IMR-90 (cell line): ENCODE measurements at regions not wholly inside any gene's neighbourhood (a gene's known extent, or its start where the extent isn't known, plus 50 kb on each side); places are given as distances from the start of the nearest gene placed in this dataset.
A peak's percentile ranks its signal among the peaks of the same experiment; 100 is the strongest.

Experiments used
- ATAC-seq: fragments of 200-7000 bp; cut with Tn5 transposase; 2 replicates; pipeline ENCODE4 v1.9.1; 2020; ENCODE audit warnings: low read depth, mild to moderate bottlenecking, moderate library complexity
- BruUV-seq: library from RNA; stranded (reverse); fragments of 400-500 nt; replicated peaks from 2 replicates; lab custom pipeline; 2021; lab: Mats Ljungman, UMichigan
- CTCF ChIA-PET: fragments of 300-600 bp; formaldehyde crosslinking; extraction: SDS; loops from one replicate; lab custom pipeline; 2021; ENCODE audit warnings: antibody characterized with exemption; lab: Yijun Ruan, JAX
- POLR2A ChIA-PET: fragments of 300-600 bp; sonication (Branson Sonifier 250); formaldehyde crosslinking; loops from one replicate; lab custom pipeline; 2022; ENCODE audit warnings: antibody characterized with exemption; ENCODE audit not compliant: unreplicated experiment; lab: Charles Lee
- DNase-seq: peaks from one replicate; pipeline ENCODE4 v3.0.0; 2013
- H2AFZ ChIP-seq: replicated peaks from 2 replicates; pipeline ENCODE3; 2013; ENCODE audit warnings: low read length, mild to moderate bottlenecking; ENCODE audit not compliant: poor library complexity
- H2AK5ac ChIP-seq: 2 replicates; pipeline ENCODE4 v1.6.1; 2013; ENCODE audit warnings: low read depth, low read length, inconsistent platforms
- H2AK9ac ChIP-seq: replicated peaks from 2 replicates; pipeline ENCODE3; 2013; ENCODE audit warnings: mild to moderate bottlenecking, low read depth, low read length, moderate library complexity; ENCODE audit not compliant: poor library complexity
- H2BK120ac ChIP-seq: 2 replicates; pipeline ENCODE4 v1.6.1; 2013; ENCODE audit warnings: low read depth, low read length, inconsistent platforms
- H2BK15ac ChIP-seq: 3 replicates; pipeline ENCODE4 v1.6.1; 2013; ENCODE audit warnings: low read depth, low read length, inconsistent platforms
- H2BK20ac ChIP-seq: 2 replicates; pipeline ENCODE4 v1.6.1; 2013; ENCODE audit warnings: low read depth, mild to moderate bottlenecking, inconsistent platforms, low read length, moderate library complexity
- H2BK5ac ChIP-seq: 2 replicates; pipeline ENCODE4 v1.6.1; 2013; ENCODE audit warnings: mild to moderate bottlenecking, low read depth, low read length, inconsistent platforms; ENCODE audit not compliant: poor library complexity, severe bottlenecking
- H3K14ac ChIP-seq: replicated peaks from 2 replicates; pipeline ENCODE4 v1.6.1; 2013; ENCODE audit warnings: low read depth, low read length, inconsistent platforms
- H3K18ac ChIP-seq: 2 replicates; pipeline ENCODE4 v1.6.1; 2013; ENCODE audit warnings: low read depth, low read length, control low read depth
- H3K23ac ChIP-seq: 2 replicates; pipeline ENCODE4 v1.6.1; 2013; ENCODE audit warnings: low read depth, low read length, inconsistent platforms
- H3K27ac ChIP-seq: 2 replicates; pipeline ENCODE4 v1.5.1; 2013; ENCODE audit warnings: mild to moderate bottlenecking, control low read depth, low read length; ENCODE audit not compliant: insufficient read depth
- H3K27me3 ChIP-seq: 2 replicates; pipeline ENCODE4 v1.6.1; 2013; ENCODE audit warnings: low read length; ENCODE audit not compliant: control insufficient read depth, insufficient read depth
- H3K36me3 ChIP-seq: 2 replicates; pipeline ENCODE4 v1.6.1; 2013; ENCODE audit warnings: low read length, mixed read lengths; ENCODE audit not compliant: control insufficient read depth, insufficient read depth
- H3K4ac ChIP-seq: 2 replicates; pipeline ENCODE4 v1.6.1; 2013; ENCODE audit warnings: low read depth, low read length, inconsistent platforms
- H3K4me1 ChIP-seq: 2 replicates; pipeline ENCODE4 v1.6.1; 2013; ENCODE audit warnings: low read length, mixed read lengths; ENCODE audit not compliant: control insufficient read depth, insufficient read depth
- H3K4me2 ChIP-seq: 2 replicates; pipeline ENCODE4 v1.6.1; 2013; ENCODE audit warnings: low read depth, mild to moderate bottlenecking, control low read depth, low read length, moderate library complexity
- H3K4me3 ChIP-seq: 2 replicates; pipeline ENCODE4 v1.5.1; 2013; ENCODE audit warnings: low read depth, mild to moderate bottlenecking, control low read depth, low read length, moderate library complexity; ENCODE audit not compliant: insufficient read depth
- H3K56ac ChIP-seq: 2 replicates; pipeline ENCODE4 v1.6.1; 2013; ENCODE audit warnings: low read length, inconsistent platforms; ENCODE audit not compliant: insufficient read depth; ENCODE audit errors: extremely low read depth
- H3K79me1 ChIP-seq, 2 experiments: 2 replicates each; pipeline ENCODE4 v1.6.1; 2013; ENCODE audit warnings: low read length in 2 of 2, inconsistent platforms in 1 of 2, low read depth in 1 of 2
- H3K9ac ChIP-seq: 2 replicates; pipeline ENCODE4 v1.6.1; 2013; ENCODE audit warnings: low read depth, low read length, control low read depth
- H3K9me1 ChIP-seq: 2 replicates; pipeline ENCODE4 v1.6.1; 2013; ENCODE audit warnings: low read length, inconsistent platforms; ENCODE audit not compliant: insufficient read depth
- H3K9me3 ChIP-seq: 2 replicates; pipeline ENCODE4 v1.6.1; 2013; ENCODE audit warnings: low read length; ENCODE audit not compliant: control insufficient read depth, insufficient read depth
- H4K20me1 ChIP-seq: 2 replicates; pipeline ENCODE4 v1.6.1; 2013; ENCODE audit warnings: low read length, inconsistent platforms; ENCODE audit not compliant: insufficient read depth
- H4K5ac ChIP-seq: 2 replicates; pipeline ENCODE4 v1.6.1; 2013; ENCODE audit warnings: mild to moderate bottlenecking, low read depth, low read length, control low read depth
- H4K8ac ChIP-seq, 2 experiments: 2 replicates each; pipeline ENCODE4 v1.6.1; 2013; ENCODE audit warnings: low read depth in 2 of 2, low read length in 2 of 2, control low read depth in 1 of 2, inconsistent platforms in 1 of 2
- H4K91ac ChIP-seq: 2 replicates; pipeline ENCODE4 v1.6.1; 2013; ENCODE audit warnings: low read depth, low read length, inconsistent platforms; ENCODE audit not compliant: insufficient read depth
- BHLHE40 ChIP-seq: fragments of 150-350 bp; IDR thresholded peaks from 2 replicates; pipeline ENCODE4 v1.6.1; 2016; ENCODE audit warnings: mild to moderate bottlenecking, low read depth, low read length
- ELK1 ChIP-seq: fragments of 150-350 bp; IDR thresholded peaks from 2 replicates; pipeline ENCODE4 v1.6.1; 2016; ENCODE audit warnings: low read depth, mild to moderate bottlenecking, low read length, moderate library complexity, borderline replicate concordance
- FOS ChIP-seq: fragments of 150-350 bp; IDR thresholded peaks from 2 replicates; pipeline ENCODE4 v1.6.1; 2016; ENCODE audit warnings: low read depth, low read length
- NFE2L2 ChIP-seq: fragments of 150-350 bp; IDR thresholded peaks from 2 replicates; pipeline ENCODE4 v1.6.1; 2016; ENCODE audit warnings: low read depth, mild to moderate bottlenecking, low read length
- SMC3 ChIP-seq: fragments of 150-350 bp; IDR thresholded peaks from 2 replicates; pipeline ENCODE4 v1.6.1; 2016; ENCODE audit warnings: low read depth, mild to moderate bottlenecking, antibody characterized with exemption, low read length, moderate library complexity
- USF2 ChIP-seq: fragments of 150-350 bp; IDR thresholded peaks from 2 replicates; pipeline ENCODE4 v1.6.1; 2017; ENCODE audit warnings: mild to moderate bottlenecking, antibody characterized with exemption, low read length, low read depth
- WGBS, 2 experiments: methylation state at CpG; one replicate each; pipeline versions ENCODE4 v1.1.5 to v1.1.7; 2013; ENCODE audit warnings: missing lambda C conversion rate in 2 of 2; ENCODE audit not compliant: insufficient read length in 1 of 2; ENCODE audit errors: extremely low coverage in 2 of 2; 5-methylcytosine and 5-hydroxymethylcytosine counted together
- dilution Hi-C: fragments of 300-500 bp; cut with HindIII; formaldehyde crosslinking; loops from one replicate; pipeline ENCODE4 v1.14.3; 2018; ENCODE audit warnings: low sequenced_read_pairs; ENCODE audit not compliant: unreplicated experiment
- in situ Hi-C: fragments of 300-500 bp; cut with MboI; formaldehyde crosslinking; loops from 3 replicates; pipeline ENCODE4 v1.14.3; 2019; ENCODE audit warnings: low sequenced_read_pairs, inconsistent platforms, mixed read lengths
- intact Hi-C: fragments of 100-400 bp; cut with micrococcal nuclease; formaldehyde crosslinking; loops from 2 replicates; pipeline ENCODE4 v1.10.0; 2022

- intact Hi-C loops, result no loop called here
- no peak overlapping the region for H3K9ac ChIP-seq
- H2BK15ac ChIP-seq, result no peak overlapping the region
- in situ Hi-C loops, result no loop called here
- H3K4me2 ChIP-seq, result no peak overlapping the region
- H3K9me3 ChIP-seq, result no peaks in the 10 kb centered on the region
- DNase-seq (peak; percentile 1), ATAC-seq (no peak)
- H3K36me3 ChIP-seq, result no peaks in the 10 kb centered on the region
- no peaks in the 10 kb centered on the region for H4K20me1 ChIP-seq
- no peaks in the 10 kb centered on the region for H3K27me3 ChIP-seq
- no peak overlapping the region for H4K5ac ChIP-seq
- WGBS, 2 experiments, result no CpG with 5 or more reads among the region's 1 CpG
- H3K9me1 ChIP-seq, result no peaks in the 10 kb centered on the region
- H4K91ac ChIP-seq, result no peak overlapping the region
- no peak overlapping the region for H3K4ac ChIP-seq
- no peak overlapping the region for H3K14ac ChIP-seq
- ChIA-PET CTCF (no interaction called here), POLR2A (no interaction called here)
- no peak overlapping the region for H3K23ac ChIP-seq
- H2AK5ac ChIP-seq, result no peak overlapping the region
- BruUV-seq, result no TSS peak
- H2AFZ ChIP-seq, result no peak overlapping the region
- no peak overlapping the region for H2BK120ac ChIP-seq
- no peaks in the 10 kb centered on the region for H3K79me1 ChIP-seq
- H2AK9ac ChIP-seq, result no peak overlapping the region
- no peak overlapping the region for H2BK20ac ChIP-seq
- no peaks in the 10 kb centered on the region for H3K4me1 ChIP-seq
- H3K27ac ChIP-seq, result no peak overlapping the region
- no peak overlapping the region for H3K4me3 ChIP-seq
- dilution Hi-C loops, result no loop called here
- TF ChIP-seq NFE2L2 (no peak), FOS (no peak), SMC3 (no peak), BHLHE40 (no peak), USF2 (no peak), ELK1 (no peak)
- H2BK5ac ChIP-seq, result no peak overlapping the region
- H3K18ac ChIP-seq, result no peak overlapping the region
- no peak overlapping the region for H4K8ac ChIP-seq
- no peak overlapping the region for H3K56ac ChIP-seq
Observed at GRCh38 chr12:74775276-74775675, 237.6 kb downstream of the ATXN7L3B start.
